ENCODE measurements at regions not wholly inside any gene's neighbourhood (a gene's known extent, or its start where the extent isn't known, plus 50 kb on each side); places are given as distances from the start of the nearest gene placed in this dataset.
"Not testable (repeated sequence)": the region's sequence is repeated elsewhere in the genome, so short reads cannot be mapped to it uniquely, and the experiment has no call there.

GRCh38 chr21:38039369-38039768 is 123.1 kb upstream of the KCNJ6 start:
- DNase-seq (ENCODE audit: low read depth in 4 of 4, low spot score in 2 of 4), result no peak

GRCh38 chr21:38039841-38040240 is 123.6 kb upstream of the KCNJ6 start:
- DNase-seq (ENCODE audit: low read depth in 4 of 4, low spot score in 2 of 4), result no peak

- DNase-seq (ENCODE audit: low read depth in 4 of 4, low spot score in 2 of 4), result no peak
Observed at GRCh38 chr21:38041493-38041892, 125.2 kb upstream of the KCNJ6 start.

GRCh38 chr21:38042246-38042645 is 126.0 kb upstream of the KCNJ6 start:
- no peak for DNase-seq (ENCODE audit: low read depth in 4 of 4, low spot score in 2 of 4)

- no peak for DNase-seq (ENCODE audit: low read depth in 4 of 4, low spot score in 2 of 4)
Observed at GRCh38 chr21:38048167-38048566, 131.9 kb upstream of the KCNJ6 start.

GRCh38 chr21:38054334-38054733 is 138.1 kb upstream of the KCNJ6 start:
- no peak for DNase-seq (ENCODE audit: low read depth in 4 of 4, low spot score in 2 of 4)

- DNase-seq (ENCODE audit: low read depth in 4 of 4, low spot score in 2 of 4), result no peak
Observed at GRCh38 chr21:38056481-38056880, 140.2 kb upstream of the KCNJ6 start.

GRCh38 chr21:38057626-38058025 is 141.4 kb upstream of the KCNJ6 start:
- DNase-seq (ENCODE audit: low read depth in 4 of 4, low spot score in 2 of 4), result no peak

GRCh38 chr21:38060533-38060932 is 144.3 kb upstream of the KCNJ6 start:
- DNase-seq (ENCODE audit: low read depth in 4 of 4, low spot score in 2 of 4), result no peak

- DNase-seq (ENCODE audit: low read depth in 4 of 4, low spot score in 2 of 4), result no peak
Observed at GRCh38 chr21:38067086-38067739, 151.0 kb upstream of the KCNJ6 start.

- no peak for DNase-seq (ENCODE audit: low read depth in 4 of 4, low spot score in 2 of 4)
Observed at GRCh38 chr21:38072489-38072888, 156.2 kb upstream of the KCNJ6 start.

- peak in 2 of 4 donors; percentile 47 to 58 for DNase-seq (ENCODE audit: low read depth in 4 of 4, low spot score in 2 of 4)
Observed at GRCh38 chr21:38075833-38076587, 159.8 kb upstream of the KCNJ6 start.

- no peak for DNase-seq (ENCODE audit: low read depth in 4 of 4, low spot score in 2 of 4)
Observed at GRCh38 chr21:38077569-38077968, 161.3 kb upstream of the KCNJ6 start.

- DNase-seq (ENCODE audit: low read depth in 4 of 4, low spot score in 2 of 4), result no peak
Observed at GRCh38 chr21:38080888-38081287, 164.6 kb upstream of the KCNJ6 start.

GRCh38 chr21:38081708-38082107 is 165.5 kb upstream of the KCNJ6 start:
- DNase-seq (ENCODE audit: low read depth in 4 of 4, low spot score in 2 of 4), result no peak

- DNase-seq (ENCODE audit: low read depth in 4 of 4, low spot score in 2 of 4), result no peak
Observed at GRCh38 chr21:38082936-38083485, 166.8 kb upstream of the KCNJ6 start.

GRCh38 chr21:38083535-38083934 is 167.3 kb upstream of the KCNJ6 start:
- DNase-seq (ENCODE audit: low read depth in 4 of 4, low spot score in 2 of 4), result no peak

- DNase-seq (ENCODE audit: low read depth in 4 of 4, low spot score in 2 of 4), result no peak
Observed at GRCh38 chr21:38086580-38086979, 170.2 kb upstream of the KCNJ15 start.

- no peak for DNase-seq (ENCODE audit: low read depth in 4 of 4, low spot score in 2 of 4)
Observed at GRCh38 chr21:38088916-38089762, 167.7 kb upstream of the KCNJ15 start.

GRCh38 chr21:38089763-38090046 is 167.1 kb upstream of the KCNJ15 start:
- no peak for DNase-seq (ENCODE audit: low read depth in 4 of 4, low spot score in 2 of 4)

GRCh38 chr21:38091061-38091460 is 165.7 kb upstream of the KCNJ15 start:
- not testable (repeated sequence) for DNase-seq (ENCODE audit: low read depth in 4 of 4, low spot score in 2 of 4)

Measured in left renal cortex interstitium (tissue), 4 donors.